GM10266 (cell line): ENCODE measurements at regions not wholly inside any gene's neighbourhood (a gene's known extent, or its start where the extent isn't known, plus 50 kb on each side); places are given as distances from the start of the nearest gene placed in this dataset.

Experiments used
- DNase-seq: peaks from one replicate; pipeline ENCODE4 v3.0.0; 2012; ENCODE audit errors: extremely low spot score
- TF ChIP-seq, protein P1 (sequence below): IDR thresholded peaks from 2 replicates; pipeline ENCODE4 v1.5.1; 2012; ENCODE audit warnings: mild to moderate bottlenecking, low read depth; ENCODE audit not compliant: control insufficient read depth, insufficient read depth; ENCODE audit errors: missing control alignments

DNA sequence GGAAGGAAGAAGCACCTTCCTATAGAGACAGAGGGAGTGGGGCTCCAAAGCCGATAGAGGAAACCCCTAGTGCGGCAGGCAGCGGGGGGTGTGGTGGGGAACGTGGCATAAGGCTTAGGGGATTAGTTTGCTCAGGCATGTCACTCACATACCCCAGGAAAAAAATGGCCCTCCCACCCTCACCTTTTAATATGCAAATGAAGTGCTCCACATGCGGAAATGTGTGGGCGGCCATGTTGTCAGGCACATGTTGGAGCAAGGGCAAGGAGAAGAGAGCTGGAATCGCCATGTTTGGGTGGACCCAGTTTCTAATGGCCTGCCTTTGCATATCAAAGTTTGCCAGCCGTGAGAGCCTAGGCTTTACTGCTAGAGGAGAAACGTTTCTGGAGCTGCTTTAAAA lies 758.8 kb downstream of the NR2F1-AS1 start:
- TF ChIP-seq, protein P1, sequence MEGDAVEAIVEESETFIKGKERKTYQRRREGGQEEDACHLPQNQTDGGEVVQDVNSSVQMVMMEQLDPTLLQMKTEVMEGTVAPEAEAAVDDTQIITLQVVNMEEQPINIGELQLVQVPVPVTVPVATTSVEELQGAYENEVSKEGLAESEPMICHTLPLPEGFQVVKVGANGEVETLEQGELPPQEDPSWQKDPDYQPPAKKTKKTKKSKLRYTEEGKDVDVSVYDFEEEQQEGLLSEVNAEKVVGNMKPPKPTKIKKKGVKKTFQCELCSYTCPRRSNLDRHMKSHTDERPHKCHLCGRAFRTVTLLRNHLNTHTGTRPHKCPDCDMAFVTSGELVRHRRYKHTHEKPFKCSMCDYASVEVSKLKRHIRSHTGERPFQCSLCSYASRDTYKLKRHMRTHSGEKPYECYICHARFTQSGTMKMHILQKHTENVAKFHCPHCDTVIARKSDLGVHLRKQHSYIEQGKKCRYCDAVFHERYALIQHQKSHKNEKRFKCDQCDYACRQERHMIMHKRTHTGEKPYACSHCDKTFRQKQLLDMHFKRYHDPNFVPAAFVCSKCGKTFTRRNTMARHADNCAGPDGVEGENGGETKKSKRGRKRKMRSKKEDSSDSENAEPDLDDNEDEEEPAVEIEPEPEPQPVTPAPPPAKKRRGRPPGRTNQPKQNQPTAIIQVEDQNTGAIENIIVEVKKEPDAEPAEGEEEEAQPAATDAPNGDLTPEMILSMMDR = no peak
- DNase-seq = no peak

DNA sequence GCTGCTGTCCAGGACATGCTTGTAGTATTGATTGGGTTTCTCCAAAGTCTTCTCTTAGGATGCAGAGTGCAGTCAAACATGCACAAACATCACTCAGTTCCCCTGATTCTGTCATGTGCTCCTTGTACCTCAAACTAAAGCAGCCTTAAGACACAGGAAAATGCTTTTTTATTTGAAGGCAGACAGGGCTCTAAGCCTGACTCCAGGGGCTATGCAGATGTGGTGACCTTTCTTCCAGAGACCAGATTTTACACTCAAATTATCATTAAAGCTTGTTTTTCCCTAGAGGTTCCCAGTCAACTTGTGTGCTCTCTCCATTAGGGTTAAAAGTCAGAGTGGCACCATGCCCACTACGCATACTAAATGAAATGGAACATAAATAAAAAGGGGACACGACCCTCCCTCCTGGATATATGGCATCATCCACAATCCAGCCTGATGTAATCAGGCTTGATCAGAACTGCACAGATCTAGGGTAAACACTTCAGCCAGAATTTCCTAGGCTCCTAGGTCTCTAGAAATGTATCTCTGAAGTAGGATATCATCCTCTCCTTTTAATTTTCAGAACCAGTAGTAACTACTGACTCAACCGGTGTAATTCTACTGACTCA lies 771.1 kb downstream of the NR2F1-AS1 start:
- TF ChIP-seq, protein P1 = no peak
- DNase-seq = no peak

DNA sequence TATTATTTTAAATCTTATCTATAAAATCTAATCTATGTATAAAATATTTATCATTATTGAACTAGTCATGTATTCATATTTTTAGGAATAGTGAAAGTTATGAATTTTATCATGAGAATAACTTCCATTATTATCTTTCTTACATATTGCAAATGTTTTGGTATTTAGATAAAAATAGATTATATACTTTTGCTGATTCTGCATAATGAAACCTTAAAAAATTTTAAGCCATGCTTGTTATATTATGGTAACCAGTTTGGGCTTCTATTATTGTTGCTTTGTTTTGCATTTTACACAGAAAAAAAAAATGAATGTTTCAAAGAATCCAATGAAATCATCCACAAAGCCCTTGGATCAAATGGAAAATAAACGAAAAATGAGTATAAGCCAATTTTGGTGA lies 772.5 kb downstream of the NR2F1-AS1 start:
- no peak for DNase-seq
- TF ChIP-seq, protein P1 = no peak

DNA sequence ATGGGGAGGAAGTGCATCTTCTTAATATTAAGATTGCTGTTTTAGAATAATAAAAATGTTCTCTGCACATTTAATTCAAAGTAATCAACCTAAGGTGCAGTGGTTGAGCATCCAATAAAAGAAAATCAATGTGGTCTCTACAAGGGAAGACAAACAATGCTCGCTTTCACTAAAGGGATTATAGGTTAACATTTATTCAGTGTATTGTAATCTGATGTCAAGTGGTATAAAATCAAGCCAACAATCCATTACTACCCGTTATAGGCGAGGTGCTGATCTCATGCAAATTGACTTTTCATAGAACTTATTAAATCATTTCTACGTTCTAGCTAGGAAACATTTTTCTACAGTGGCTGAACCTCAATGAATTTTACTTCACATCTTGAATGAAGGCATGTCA lies 773.9 kb downstream of the NR2F1-AS1 start:
- no peak for DNase-seq
- TF ChIP-seq, protein P1 = no peak

DNA sequence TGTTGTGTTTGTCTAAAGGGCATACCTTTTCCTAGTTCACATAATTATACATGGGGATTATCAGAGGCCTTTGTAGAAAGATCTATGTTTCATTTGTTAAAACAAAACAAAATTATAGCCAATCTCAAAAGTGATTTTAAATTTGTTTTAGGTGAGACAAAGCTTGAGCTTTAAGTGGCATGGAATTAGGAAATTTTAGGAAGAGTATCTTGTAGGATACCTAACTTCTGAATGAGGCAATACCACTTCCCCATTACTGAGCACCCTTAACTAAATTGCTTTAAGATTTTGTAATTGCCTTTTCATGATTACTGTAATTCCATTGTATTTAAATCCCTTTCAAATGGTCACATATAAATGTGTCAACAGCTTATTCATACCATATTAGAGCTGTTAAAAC lies 775.6 kb downstream of the NR2F1-AS1 start:
- TF ChIP-seq, protein P1 = no peak

DNA sequence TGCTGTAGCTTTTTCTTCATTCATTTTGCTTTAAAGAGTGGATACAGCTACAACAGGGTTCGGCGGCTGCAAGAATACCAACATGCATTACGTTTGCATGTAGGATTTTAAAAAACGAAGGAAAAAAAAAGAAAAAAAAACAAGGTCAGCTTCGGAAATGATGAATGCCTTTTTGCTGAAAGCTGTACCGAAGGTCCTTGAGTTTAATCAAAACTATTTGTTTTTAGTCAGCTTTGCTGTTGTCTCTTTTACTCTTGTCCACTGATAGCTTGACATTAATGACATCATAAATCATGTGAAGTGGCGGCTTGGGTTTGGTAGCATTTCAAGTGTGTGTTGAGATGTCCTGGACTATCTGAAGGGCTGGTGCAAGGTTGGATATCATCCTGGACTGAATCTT lies 779.1 kb downstream of the NR2F1-AS1 start:
- TF ChIP-seq, protein P1 = no peak
- DNase-seq = no peak

More for the DNA sequence above, 775.6 kb downstream of the NR2F1-AS1 start:
- no peak for DNase-seq

DNA sequence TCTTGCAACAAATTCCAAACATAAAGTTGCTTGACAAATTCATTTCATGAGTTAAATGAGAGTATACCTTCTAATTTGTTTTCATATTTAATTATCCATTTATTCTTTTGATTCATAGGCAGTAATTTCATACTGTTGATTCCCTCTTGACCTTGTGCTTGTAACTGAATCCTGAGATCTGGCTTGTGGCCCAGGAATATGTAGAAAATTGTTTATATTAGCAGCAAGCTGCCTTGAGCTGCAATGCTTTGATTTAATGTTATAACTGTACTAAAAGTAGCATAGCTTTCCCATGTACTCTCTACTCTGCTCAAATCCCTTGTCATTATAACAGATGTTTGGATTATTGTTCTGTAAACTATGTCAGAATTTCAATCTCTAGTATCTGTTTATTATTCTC lies 780.7 kb downstream of the NR2F1-AS1 start:
- TF ChIP-seq, protein P1 = no peak
- no peak for DNase-seq
